ENCODE measurements at regions not wholly inside any gene's neighbourhood (a gene's known extent, or its start where the extent isn't known, plus 50 kb on each side); places are given as distances from the start of the nearest gene placed in this dataset.

DNA sequence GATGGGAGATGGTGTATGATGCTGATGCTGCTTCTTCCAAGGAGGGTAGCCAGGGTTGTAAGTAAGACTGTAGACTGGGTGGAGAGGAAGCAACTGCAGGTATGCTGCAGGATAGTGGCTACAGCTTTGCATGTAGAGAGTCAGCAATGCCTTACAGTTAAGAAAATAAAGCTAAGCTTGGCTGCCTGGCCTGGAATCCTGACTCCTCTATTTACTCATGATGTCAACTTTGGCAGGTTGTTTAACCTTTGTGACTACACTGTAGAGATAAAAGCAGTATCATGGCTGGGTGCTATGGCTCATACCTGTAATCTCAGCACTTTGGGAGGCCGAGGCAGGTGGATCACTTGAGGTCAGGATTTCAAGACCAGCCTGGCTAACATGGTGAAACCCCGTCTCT, 301.6 kb upstream of the RBFOX1 start:
- TF ChIP-seq CTCF (IDR thresholded peaks at IDR 0.05; ENCODE audit: extremely low read depth, missing control alignments) = no peak
- no peak for DNase-seq (ENCODE audit: low spot score)

GRCh38 chr16:7027401-7027800, 305.2 kb upstream of the RBFOX1 start:
- DNase-seq (ENCODE audit: low spot score) = no peak
- no peak for TF ChIP-seq CTCF (IDR thresholded peaks at IDR 0.05; ENCODE audit: extremely low read depth, missing control alignments)

DNA sequence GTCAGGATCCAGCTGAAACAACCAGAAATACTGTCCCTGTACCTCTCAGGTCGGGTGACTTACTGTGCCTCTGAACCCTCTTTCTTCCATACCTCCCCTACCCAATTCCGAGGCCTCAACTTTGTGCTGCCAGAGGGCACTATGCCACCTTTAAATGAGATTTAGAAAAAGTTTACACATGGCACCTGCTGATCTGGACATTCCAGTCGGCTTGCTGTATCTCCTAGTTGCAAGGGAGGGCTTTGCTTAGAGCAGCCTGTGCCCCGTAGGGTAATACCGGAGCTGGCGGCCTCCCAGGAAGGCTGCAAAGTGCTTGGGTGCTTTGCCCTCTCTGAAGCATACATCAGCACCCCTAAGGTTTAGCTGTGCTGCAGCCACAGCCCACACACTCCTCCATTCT, 306.0 kb upstream of the RBFOX1 start:
- no peak for TF ChIP-seq CTCF (IDR thresholded peaks at IDR 0.05; ENCODE audit: extremely low read depth, missing control alignments)
- no peak for DNase-seq (ENCODE audit: low spot score)

GRCh38 chr16:7025616-7026190, 306.9 kb upstream of the RBFOX1 start:
- peak; percentile 29 for DNase-seq (ENCODE audit: low spot score)
- peak; percentile 17 for TF ChIP-seq CTCF (IDR thresholded peaks at IDR 0.05; ENCODE audit: extremely low read depth, missing control alignments)

GRCh38 chr16:7021653-7022275, 310.9 kb upstream of the RBFOX1 start:
- no peak for TF ChIP-seq CTCF (IDR thresholded peaks at IDR 0.05; ENCODE audit: extremely low read depth, missing control alignments)
- DNase-seq (ENCODE audit: low spot score) = no peak

DNA sequence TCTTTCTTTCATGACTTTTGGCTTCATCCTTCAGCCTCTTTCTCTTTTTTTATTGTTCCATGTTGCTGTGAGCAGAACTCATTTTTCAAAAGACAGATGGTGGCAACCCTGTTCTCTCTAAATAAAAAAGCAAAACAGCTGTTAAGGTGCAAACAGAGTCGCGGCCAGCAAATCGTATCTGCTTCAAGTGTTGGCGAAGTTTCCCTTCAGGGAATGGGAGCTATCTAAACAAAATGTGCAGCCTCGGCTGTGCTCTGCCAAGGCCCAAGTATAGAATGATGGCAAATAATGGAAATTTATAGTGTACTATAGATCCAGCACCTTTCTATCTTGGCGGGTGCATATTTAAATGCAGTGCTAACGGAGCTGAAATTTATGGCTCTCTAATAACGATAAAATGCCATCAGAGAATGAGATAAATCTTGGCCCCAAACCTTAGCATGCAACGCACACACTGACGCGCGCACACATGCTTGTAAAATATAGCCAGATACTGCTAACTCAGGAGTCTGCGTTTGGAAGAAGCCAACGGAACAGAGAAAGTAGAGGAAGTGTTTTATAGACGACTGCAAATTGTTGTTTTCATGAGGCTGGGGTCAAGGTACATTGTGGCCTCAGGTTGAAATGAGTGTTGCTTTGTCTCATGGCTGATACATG, 315.5 kb upstream of the RBFOX1 start:
- no peak for DNase-seq (ENCODE audit: low spot score)
- TF ChIP-seq CTCF (IDR thresholded peaks at IDR 0.05; ENCODE audit: extremely low read depth, missing control alignments) = no peak

GRCh38 chr16:7014756-7015155, 317.9 kb upstream of the RBFOX1 start:
- TF ChIP-seq CTCF (IDR thresholded peaks at IDR 0.05; ENCODE audit: extremely low read depth, missing control alignments) = no peak
- no peak for DNase-seq (ENCODE audit: low spot score)

All from GM20000 (cell line).